Activated CD4-positive, alpha-beta T cell treated with anti-CD3 and anti-CD28 coated beads, Interleukin-2, amount 50 U/mL, for 16 hours (primary cell): ENCODE measurements at regions not wholly inside any gene's neighbourhood (a gene's known extent, or its start where the extent isn't known, plus 50 kb on each side); places are given as distances from the start of the nearest gene placed in this dataset.
A peak's percentile ranks its signal among the peaks of the same experiment; 100 is the strongest.

Source experiments
- DNase-seq: peaks from one replicate; pipeline ENCODE4 v3.0.0-alpha.2; 2020

GRCh38 chr11:81497202-81497804, 1236.4 kb downstream of the FAM181B start:
- DNase-seq: peak; percentile 42

DNA sequence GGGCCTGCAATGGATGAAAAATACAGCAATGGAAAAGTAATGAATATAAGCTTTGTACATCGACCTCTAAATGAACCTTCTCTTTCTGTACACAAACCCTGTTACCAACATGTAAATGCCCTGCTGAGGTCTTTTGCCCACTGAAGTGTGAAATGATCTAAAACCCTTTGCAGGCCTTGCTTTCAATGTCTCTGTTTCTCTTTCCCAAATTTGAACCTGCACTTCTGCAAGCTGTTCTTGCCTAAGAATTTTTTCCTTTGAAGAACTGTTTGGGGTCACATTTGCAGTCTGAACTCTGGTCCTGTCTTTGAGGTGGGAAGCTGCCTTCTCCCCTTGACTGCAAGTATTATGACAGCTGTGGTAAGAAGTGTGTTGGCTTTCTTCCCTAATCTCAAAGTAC, 1237.1 kb downstream of the FAM181B start:
- no peak for DNase-seq

DNA sequence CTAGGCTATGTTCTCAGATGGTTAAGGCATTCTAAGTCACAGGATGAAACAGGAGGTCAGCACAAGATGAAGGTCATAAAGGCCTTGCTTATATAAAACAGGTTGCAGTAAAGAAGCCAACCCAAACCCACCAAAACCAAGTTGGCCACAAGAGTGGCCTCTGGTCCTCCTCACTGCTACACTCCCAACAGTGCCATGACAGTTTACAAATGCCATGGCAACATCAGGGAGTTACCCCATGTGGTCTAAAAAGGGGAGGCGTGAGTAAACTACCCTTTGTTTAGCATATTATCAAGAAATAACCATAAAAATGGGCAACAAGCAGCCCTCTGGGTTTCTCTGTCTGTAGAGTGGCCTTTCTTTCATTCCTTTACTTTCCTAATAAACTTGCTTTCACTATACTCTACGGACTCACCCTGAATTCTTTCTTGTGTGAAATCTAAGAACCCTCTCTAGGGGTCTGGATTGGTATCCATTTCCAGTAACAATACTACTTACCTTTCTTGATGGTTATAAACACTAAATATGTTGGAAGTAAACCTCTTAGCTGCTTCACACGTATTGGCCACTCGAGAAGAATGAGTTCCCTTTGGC, 1237.9 kb downstream of the FAM181B start:
- no peak for DNase-seq

DNA sequence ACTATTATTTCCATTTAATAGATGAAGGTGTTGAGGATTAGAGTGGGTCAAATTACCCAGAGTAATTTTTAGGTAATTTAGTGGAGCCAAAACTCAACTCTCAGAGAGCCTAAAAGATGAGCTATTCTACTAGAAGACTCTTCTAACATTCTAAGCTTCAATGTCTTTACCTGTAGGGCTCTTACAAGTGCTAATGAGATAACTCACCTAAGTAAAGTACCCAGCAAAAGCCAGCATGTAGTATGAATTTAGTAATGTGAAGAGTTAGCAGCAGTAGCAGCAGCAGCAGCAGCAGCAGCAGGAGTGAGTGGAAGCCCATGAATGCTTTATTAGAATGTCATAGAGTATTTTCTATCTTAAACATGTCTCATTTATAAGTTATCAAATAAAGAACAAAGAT, 1239.2 kb downstream of the FAM181B start:
- DNase-seq: no peak

DNA sequence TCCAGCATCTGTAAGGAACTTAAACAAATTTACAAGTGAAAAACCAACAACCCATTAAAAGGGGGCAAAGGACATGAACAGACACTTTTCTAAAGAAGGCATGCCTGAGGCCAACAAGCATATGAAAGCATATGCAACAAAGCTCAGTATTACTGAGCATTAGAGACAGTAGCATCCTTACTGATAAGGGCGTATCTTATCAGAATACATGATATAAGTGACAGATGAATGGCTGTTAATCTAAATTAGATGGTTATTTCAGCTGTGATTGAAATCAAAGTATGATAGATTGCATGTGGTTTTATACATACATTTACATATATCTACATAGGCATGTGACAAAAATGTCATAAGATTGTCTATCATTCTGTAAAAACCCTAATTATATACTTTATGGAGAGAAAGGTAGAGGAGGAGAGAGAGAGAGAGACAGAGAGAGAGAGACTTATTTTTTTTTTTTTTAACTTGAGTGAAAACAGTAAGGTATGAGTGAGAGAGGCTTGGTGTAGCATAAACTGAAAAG, 1240.7 kb downstream of the FAM181B start:
- DNase-seq: no peak

DNA sequence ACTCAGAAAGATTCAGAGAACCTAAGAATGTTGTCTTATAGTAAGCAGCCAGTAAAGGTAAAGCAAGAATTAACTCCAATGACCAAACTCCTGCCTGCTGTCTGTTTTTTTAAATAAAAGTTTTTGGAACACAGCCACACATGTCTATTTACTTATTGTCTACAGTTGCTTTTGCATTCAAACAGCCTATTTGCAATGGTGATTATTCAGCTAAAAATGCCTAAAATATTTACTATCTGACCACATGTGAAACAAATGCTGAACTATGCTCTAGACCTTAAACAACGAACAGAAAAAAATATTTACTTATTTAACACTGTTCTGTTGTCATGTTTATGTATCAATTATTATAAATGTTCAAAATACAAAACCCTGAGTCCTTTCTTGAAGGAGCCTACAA, 1246.6 kb downstream of the FAM181B start:
- no peak for DNase-seq

DNA sequence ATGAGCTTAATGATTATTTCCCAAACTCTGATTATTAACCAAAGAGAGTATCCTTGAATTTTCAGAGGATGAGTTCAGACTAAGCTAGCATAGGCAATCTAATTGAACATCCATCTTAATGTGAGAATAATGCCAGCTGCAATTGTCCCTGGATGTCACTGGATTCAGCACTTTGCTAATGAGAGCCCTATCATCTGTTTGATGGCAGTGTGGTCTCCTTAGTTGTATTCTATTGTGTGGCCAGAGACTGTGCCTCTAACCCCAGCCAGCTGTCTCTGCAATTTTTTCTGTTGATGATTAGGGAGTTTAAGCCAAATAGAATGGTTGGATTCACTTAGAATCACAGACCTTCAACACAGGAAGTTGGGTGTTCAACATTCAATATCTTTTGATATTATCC, 1249.5 kb downstream of the FAM181B start:
- DNase-seq: no peak

GRCh38 chr11:81477277-81477676, 1256.4 kb downstream of the FAM181B start:
- no peak for DNase-seq

DNA sequence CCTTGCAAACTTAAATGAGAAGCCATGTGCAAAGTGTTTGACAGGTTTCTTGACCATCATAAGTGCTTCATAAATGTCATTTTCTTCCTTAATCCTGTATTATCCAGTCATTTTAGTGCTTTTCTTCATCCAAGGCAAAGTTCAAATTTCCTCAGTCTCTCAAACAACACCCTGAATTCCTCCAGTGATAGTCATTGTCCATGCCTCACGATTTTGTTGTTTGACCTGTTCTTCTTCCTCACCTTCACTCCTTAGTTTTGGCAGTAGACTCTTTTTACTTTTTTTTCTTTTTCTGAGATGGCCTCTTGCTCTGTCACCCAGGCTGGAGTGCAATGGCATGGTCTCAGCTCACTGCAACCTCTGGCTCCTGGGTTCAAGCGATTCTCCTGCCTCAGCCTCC, 1257.3 kb downstream of the FAM181B start:
- DNase-seq: no peak

DNA sequence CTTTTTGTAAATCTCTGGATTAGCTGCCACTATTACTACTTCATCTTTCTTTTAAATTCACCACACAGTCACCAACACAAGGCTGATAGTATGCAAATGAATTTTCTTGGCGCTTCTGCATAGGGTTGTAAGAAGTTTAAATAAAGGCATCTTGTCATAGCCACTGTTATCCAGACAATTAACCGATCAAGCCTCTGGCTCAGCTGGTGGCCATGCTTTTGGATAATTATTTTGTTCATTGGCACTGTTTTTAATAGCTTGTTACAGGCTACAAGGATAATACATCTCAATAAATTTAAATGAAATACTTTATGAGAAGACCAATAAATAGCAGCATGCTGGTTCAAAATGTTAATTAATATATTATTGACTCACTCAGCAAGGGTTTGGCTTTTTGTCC, 1261.0 kb downstream of the FAM181B start:
- DNase-seq: no peak

DNA sequence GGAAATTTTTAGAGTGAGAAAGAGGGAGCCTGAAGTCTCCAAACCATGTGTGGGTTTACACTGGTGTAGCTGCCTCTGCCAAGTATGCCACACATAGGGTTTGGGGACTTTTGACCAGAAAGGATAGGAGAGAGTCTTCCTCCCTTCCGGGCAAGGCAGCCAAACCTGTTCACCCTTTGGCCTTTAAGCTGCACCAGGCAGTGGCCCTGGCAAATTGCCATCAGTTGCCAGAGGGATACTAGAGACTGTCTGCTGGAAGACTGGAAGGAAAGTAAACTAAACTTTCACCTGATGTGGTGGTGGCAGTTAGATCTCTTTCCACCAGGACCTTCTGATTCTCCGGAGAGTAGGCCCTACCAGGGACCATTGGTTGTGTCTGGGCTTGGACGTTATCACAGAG, 1263.2 kb downstream of the FAM181B start:
- no peak for DNase-seq

DNA sequence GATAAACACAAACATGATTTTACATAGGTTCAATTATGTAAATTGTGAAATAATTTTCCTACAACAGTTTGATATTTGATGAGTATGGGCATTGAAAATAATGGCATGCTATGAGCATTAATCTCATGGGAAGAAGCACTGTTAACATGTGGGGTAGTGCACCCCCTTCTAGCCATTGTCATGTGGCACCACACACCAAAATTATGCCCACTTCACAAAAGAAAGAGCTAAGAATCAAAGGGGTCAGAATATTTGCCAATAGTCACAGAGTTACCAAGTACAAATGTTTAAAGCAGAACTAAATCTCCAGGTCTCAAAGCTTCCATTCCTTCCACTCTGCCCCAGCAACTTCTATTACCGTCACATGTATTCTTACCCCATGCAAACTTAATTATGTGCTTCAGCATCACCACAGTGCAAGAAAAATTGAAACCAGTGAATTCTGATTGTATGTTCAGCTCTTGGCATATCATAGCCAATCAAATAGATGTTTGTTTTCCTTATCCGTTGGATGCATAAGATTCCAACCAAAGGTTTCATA, 1273.8 kb downstream of the FAM181B start:
- no peak for DNase-seq

GRCh38 chr11:81449588-81450156, 1284.0 kb downstream of the FAM181B start:
- peak; percentile 10 for DNase-seq

DNA sequence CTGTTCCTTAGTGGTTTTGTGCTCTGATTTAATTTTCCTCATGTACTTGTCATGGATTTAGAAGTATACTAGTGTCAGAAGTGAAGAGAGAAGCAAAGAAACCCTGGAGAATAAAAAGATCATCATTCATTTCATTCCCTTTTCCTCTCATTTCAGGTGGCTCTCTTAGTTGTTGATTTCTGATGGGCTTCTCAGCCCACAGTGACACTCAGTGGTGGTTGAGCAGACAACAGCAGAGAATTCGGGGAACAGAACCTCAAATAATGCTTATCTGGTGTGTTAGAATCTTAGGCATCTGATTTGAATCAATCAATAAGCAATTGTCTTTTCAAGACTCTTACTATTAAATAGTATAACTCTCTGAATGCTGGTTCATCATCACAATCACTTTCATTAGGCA, 1289.4 kb downstream of the FAM181B start:
- no peak for DNase-seq

GRCh38 chr11:81432333-81432732, 1301.3 kb downstream of the FAM181B start:
- no peak for DNase-seq

DNA sequence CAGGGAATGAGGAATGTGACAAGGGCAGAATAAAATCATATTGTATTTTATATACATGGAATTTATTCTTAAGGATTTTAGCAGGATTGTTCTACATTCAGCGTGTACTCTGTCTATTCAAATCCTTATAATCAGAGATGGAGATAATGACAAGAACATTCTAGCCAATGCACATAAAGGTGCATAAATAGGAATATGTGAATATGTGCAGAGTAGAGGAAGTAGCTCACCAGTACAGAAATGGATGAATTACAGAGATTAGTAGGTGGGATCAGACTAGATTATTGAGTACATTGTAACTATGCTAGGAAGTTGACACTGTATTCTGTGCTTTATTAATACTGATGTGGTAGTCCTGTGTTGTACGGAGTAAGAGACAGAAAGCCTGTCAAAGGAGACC, 1308.8 kb downstream of the FAM181B start:
- no peak for DNase-seq

DNA sequence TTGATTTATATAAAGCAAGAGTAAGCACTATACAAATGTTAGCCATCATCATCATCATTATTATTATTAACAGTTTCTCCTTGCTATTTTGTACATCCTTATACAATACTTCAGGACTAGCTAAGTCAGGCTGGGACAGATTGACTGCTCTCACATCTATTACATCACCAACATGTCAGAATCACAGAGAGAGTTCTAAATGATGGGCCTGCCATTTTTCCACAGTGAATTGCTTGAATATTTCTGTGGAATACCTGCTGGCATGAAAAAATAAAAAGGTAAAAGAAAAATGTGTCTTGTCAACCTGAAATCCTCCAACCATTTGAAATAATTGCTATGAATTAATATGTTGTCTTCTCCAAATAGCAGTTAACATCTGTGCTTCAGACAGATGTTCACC, 1311.3 kb downstream of the FAM181B start:
- no peak for DNase-seq

- DNase-seq: no peak
Observed at GRCh38 chr11:81421251-81421860, 1312.3 kb downstream of the FAM181B start.

- DNase-seq: no peak
Observed at GRCh38 chr11:81420668-81421250, 1312.9 kb downstream of the FAM181B start.

DNA sequence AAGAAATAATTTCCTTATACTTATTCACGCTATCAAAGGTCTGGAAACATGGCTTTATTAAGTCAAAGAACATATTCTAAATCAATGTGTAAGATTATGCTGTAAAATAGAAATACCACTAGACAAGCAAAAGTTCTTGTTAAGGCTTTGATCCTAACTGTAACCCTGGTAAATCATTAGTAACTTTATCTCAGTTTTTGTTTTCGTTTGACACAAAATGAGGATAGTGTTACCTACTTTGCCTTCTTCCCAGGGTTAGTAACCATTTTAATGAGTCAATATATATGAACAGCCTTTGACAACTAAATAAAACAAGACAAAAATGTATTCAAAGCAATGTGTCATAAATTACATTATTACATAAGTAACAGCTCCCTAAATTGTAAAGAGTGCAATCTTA, 1336.3 kb downstream of the FAM181B start:
- DNase-seq: no peak

DNA sequence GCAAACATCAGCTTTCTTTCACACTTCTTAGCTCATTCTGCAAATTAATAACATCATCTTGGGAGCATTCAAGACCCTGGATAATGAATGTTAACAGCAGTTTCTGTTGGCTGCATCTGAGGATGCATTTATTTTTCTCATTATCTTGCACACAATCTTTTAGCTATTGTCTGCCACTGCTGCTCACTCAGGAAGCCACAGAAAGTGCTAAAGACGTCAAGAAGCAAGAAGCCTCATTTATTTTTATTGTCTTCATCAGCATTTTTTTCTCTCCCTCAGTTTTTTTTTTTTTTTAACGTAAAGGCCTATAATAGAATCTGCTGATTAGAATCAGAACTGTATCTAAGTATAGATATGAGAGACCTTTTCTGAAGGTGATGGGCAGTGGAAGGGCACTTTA, 1339.4 kb downstream of the FAM181B start:
- DNase-seq: no peak

DNA sequence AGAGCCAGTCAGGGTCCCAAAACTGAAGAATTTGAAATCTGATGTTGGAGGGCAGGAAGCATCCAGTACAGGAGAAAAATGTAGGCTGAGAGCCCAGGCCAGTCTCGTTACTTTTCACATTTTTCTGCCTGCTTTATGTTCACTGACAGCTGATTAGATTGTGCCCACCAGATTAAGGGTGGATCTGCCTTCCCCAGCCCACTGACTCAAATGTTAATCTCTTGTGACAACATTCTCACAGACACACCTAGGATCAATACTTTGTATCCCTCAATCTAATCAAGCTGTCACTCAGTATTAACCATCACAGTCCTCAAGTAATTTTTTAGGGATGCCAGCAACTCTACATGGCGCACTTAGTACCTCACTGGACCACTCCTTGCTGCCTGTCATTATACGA, 1345.3 kb downstream of the FAM181B start:
- DNase-seq: no peak

DNA sequence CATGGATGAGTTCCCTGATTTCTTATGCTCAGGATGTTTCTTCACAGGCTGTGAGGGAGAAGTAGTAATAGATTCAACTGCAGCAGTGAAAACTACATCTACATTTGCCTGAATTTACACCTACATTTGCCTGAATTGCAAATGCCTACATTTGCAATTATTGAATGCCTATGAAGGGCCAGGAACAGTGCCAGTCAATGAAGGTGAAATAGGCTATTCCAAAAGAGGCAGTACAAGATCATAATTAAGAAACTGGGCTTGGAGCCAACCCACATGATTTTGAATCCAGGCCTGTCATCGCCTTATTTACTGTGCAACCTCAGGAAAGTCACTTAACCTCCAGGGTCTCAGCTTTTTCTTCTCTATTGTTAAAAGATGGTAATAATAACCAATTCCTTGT, 1353.3 kb downstream of the FAM181B start:
- DNase-seq: no peak

DNA sequence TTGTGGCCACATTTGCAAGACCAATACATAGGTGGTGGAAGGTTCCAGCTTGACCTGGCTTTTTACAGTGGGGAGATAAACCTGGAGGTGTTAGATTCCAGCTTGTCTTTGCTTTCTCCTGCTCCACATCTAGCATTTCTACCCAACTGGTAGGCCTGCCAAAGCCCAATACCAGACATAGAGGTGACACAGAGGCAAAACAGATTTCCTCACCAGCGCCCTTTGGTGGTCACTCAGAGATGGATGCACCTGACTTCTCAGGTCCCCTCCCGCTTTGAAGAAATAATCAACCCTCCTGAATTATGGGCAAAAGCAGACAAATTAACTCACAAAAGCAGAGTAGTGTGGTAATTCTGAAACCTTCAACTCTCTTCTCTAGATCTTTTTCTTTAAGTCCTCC, 1356.2 kb downstream of the FAM181B start:
- DNase-seq: no peak
